GM23338 (cell line): ENCODE measurements at regions not wholly inside any gene's neighbourhood (a gene's known extent, or its start where the extent isn't known, plus 50 kb on each side); places are given as distances from the start of the nearest gene placed in this dataset.

Experiments used
- ATAC-seq: fragments of 200-7000 bp; cut with Tn5 transposase; 3 replicates; pipeline ENCODE4 v1.9.1; 2020
- DNase-seq: peaks from one replicate; pipeline ENCODE4 v3.0.0-alpha.2; 2015; ENCODE audit warnings: low spot score
- H2AFZ ChIP-seq: fragments of 200-600 bp; sonication (generic); 2 replicates; pipeline ENCODE4 v1.8.0; 2016; ENCODE audit warnings: antibody characterized with exemption, mild to moderate bottlenecking, moderate library complexity
- H3F3A ChIP-seq: fragments of 200-600 bp; sonication (generic); replicated peaks from 2 replicates; pipeline ENCODE4 v1.8.0; 2017; ENCODE audit warnings: antibody characterized with exemption, mixed run types, low read depth
- H3K27ac ChIP-seq: fragments of 200-600 bp; sonication (generic); 2 replicates; pipeline ENCODE4 v1.6.1; 2016; ENCODE audit warnings: low read depth
- H3K27me3 ChIP-seq: fragments of 200-600 bp; sonication (generic); 2 replicates; pipeline ENCODE4 v1.8.0; 2016; ENCODE audit warnings: mild to moderate bottlenecking, mixed run types, moderate library complexity; ENCODE audit not compliant: insufficient read depth
- H3K36me3 ChIP-seq: fragments of 200-600 bp; sonication (generic); 2 replicates; pipeline ENCODE4 v1.8.0; 2016; ENCODE audit warnings: mild to moderate bottlenecking; ENCODE audit not compliant: insufficient read depth
- H3K4me1 ChIP-seq: fragments of 200-600 bp; sonication (generic); 2 replicates; pipeline ENCODE4 v1.8.0; 2016; ENCODE audit warnings: mild to moderate bottlenecking, moderate library complexity; ENCODE audit not compliant: insufficient read depth
- H3K4me2 ChIP-seq: fragments of 200-600 bp; sonication (generic); 2 replicates; pipeline ENCODE4 v1.7.1; 2017; ENCODE audit warnings: mixed run types
- H3K4me3 ChIP-seq: fragments of 200-600 bp; sonication (generic); 2 replicates; pipeline ENCODE4 v1.6.1; 2016; ENCODE audit warnings: mixed run types
- H3K79me2 ChIP-seq: fragments of 200-600 bp; sonication (generic); replicated peaks from 2 replicates; pipeline ENCODE4 v1.8.0; 2017; ENCODE audit warnings: mild to moderate bottlenecking; ENCODE audit not compliant: insufficient read depth
- H3K9me2 ChIP-seq: fragments of 200-600 bp; sonication (generic); 2 replicates; pipeline ENCODE4 v1.8.0; 2017; ENCODE audit not compliant: insufficient read depth
- H4K20me1 ChIP-seq: fragments of 200-600 bp; sonication (generic); replicated peaks from 2 replicates; pipeline ENCODE4 v1.8.0; 2017; ENCODE audit warnings: mild to moderate bottlenecking; ENCODE audit not compliant: insufficient read depth
- H3K27ac Mint-ChIP-seq: 2 replicates; pipeline ENCODE4 v1.8.0; 2020; ENCODE audit warnings: inconsistent platforms, mild to moderate bottlenecking, moderate library complexity, mixed read lengths
- H3K27me3 Mint-ChIP-seq: 3 replicates; pipeline ENCODE4 v1.8.0; 2022; ENCODE audit warnings: low read depth, mild to moderate bottlenecking, moderate library complexity, mixed read lengths, inconsistent platforms; ENCODE audit not compliant: insufficient read depth, poor library complexity
- H3K36me3 Mint-ChIP-seq: 3 replicates; pipeline ENCODE4 v1.8.0; 2021; ENCODE audit warnings: low read depth, mild to moderate bottlenecking, inconsistent platforms, moderate library complexity, mixed read lengths
- H3K4me1 Mint-ChIP-seq: 3 replicates; pipeline ENCODE4 v1.8.0; 2020; ENCODE audit warnings: mild to moderate bottlenecking, inconsistent platforms, mixed read lengths
- H3K4me3 Mint-ChIP-seq: 3 replicates; pipeline ENCODE4 v1.8.0; 2021; ENCODE audit warnings: moderate library complexity, mild to moderate bottlenecking, inconsistent platforms, mixed read lengths
- H3K9me3 Mint-ChIP-seq: 3 replicates; pipeline ENCODE4 v1.8.0; 2020; ENCODE audit warnings: moderate library complexity, mild to moderate bottlenecking, inconsistent platforms, mixed read lengths
- ETS1 ChIP-seq: IDR thresholded peaks from 2 replicates; pipeline ENCODE4 v1.6.1; 2016; ENCODE audit warnings: antibody characterized with exemption
- EZH2 ChIP-seq: fragments of 200-600 bp; sonication (generic); IDR thresholded peaks from one replicate; pipeline ENCODE4 v1.8.0; 2017; ENCODE audit warnings: antibody characterized with exemption, mild to moderate bottlenecking, low read depth; ENCODE audit not compliant: unreplicated experiment
- JUNB ChIP-seq: IDR thresholded peaks from one replicate; pipeline ENCODE4 v1.6.1; 2016; ENCODE audit warnings: antibody characterized with exemption; ENCODE audit not compliant: unreplicated experiment
- NANOG ChIP-seq: IDR thresholded peaks from 2 replicates; pipeline ENCODE4 v1.6.1; 2016; ENCODE audit warnings: antibody characterized with exemption, borderline replicate concordance
- REST ChIP-seq: IDR thresholded peaks from one replicate; pipeline ENCODE4 v1.6.1; 2018; ENCODE audit warnings: antibody characterized with exemption; ENCODE audit not compliant: unreplicated experiment
- ZNF114 ChIP-seq: fragments of 250-450 bp; sonication (Bioruptor Pico); IDR thresholded peaks from 2 replicates; pipeline ENCODE4 v1.5.0; 2020; ENCODE audit warnings: mild to moderate bottlenecking, moderate library complexity
- ZNF331 ChIP-seq: fragments of 250-450 bp; sonication (Bioruptor Pico); IDR thresholded peaks from 2 replicates; pipeline ENCODE4 v1.5.0; 2020; ENCODE audit warnings: low read depth, mild to moderate bottlenecking, moderate library complexity
- ZNF462 ChIP-seq: fragments of 250-450 bp; sonication (Bioruptor Pico); IDR thresholded peaks from 2 replicates; pipeline ENCODE4 v1.5.0; 2020; ENCODE audit warnings: mild to moderate bottlenecking, moderate library complexity

GRCh38 chr9:26053954-26054353, 375.7 kb upstream of the TUSC1 start:
- H3K9me3 Mint-ChIP-seq = no peaks in the 10 kb centered on the region; the same call in 2 of the 3 replicates
- H3K27ac Mint-ChIP-seq = no peak overlapping the region
- H2AFZ ChIP-seq = no peak overlapping the region
- H4K20me1 ChIP-seq = no peaks in the 10 kb centered on the region
- no peaks in the 10 kb centered on the region for H3K27me3 ChIP-seq
- peaks cover 3% of the 10 kb centered on the region for H3K27me3 Mint-ChIP-seq
- H3F3A ChIP-seq = no peaks in the 10 kb centered on the region
- H3K36me3 ChIP-seq = no peaks in the 10 kb centered on the region
- no peak overlapping the region for H3K4me3 Mint-ChIP-seq
- TF ChIP-seq NANOG = no peak
- no peak for TF ChIP-seq EZH2
- TF ChIP-seq ZNF114 (CRISPR knock-in tag) = no peak
- no peak for TF ChIP-seq ETS1
- no peak for TF ChIP-seq ZNF462 (CRISPR knock-in tag)
- H3K79me2 ChIP-seq = no peaks in the 10 kb centered on the region
- no peaks in the 10 kb centered on the region; the same call in 1 of the 2 replicates for H3K9me2 ChIP-seq
- no peaks in the 10 kb centered on the region for H3K36me3 Mint-ChIP-seq
- H3K4me3 ChIP-seq = no peak overlapping the region
- H3K4me1 ChIP-seq = no peaks in the 10 kb centered on the region
- H3K4me2 ChIP-seq = no peak overlapping the region
- no peak for DNase-seq
- H3K27ac ChIP-seq = no peak overlapping the region
- H3K4me1 Mint-ChIP-seq = peaks cover 3% of the 10 kb centered on the region; the same call in 2 of the 3 replicates
- ATAC-seq = no peak

GRCh38 chr9:26043431-26043830, 365.2 kb upstream of the TUSC1 start:
- Histone ChIP-seq H3K27ac (no peak overlapping the region), H3K9me2 (no peaks in the 10 kb centered on the region), H3K4me1 (no peaks in the 10 kb centered on the region), H3F3A (no peaks in the 10 kb centered on the region), H3K4me2 (no peak overlapping the region), H3K36me3 (no peaks in the 10 kb centered on the region), H3K79me2 (no peaks in the 10 kb centered on the region), H4K20me1 (no peaks in the 10 kb centered on the region), H3K27me3 (no peaks in the 10 kb centered on the region), H2AFZ (no peak overlapping the region), H3K4me3 (no peak overlapping the region)
- Mint-ChIP-seq H3K36me3 (peaks cover 5% of the 10 kb centered on the region; the same call in 2 of the 3 replicates), H3K4me3 (no peak overlapping the region), H3K27me3 (peaks cover under 1% of the 10 kb centered on the region), H3K4me1 (no peaks in the 10 kb centered on the region; the same call in 2 of the 3 replicates), H3K9me3 (peaks cover 13% of the 10 kb centered on the region; the same call in 2 of the 3 replicates), H3K27ac (no peak overlapping the region)
- no peak for DNase-seq
- ATAC-seq = no peak
- TF ChIP-seq ETS1 (no peak), REST (no peak), EZH2 (no peak), JUNB (no peak), ZNF331 (CRISPR knock-in tag) (no peak)
